MG63 (cell line): ENCODE measurements at regions not wholly inside any gene's neighbourhood (a gene's known extent, or its start where the extent isn't known, plus 50 kb on each side); places are given as distances from the start of the nearest gene placed in this dataset.
A peak's percentile ranks its signal among the peaks of the same experiment; 100 is the strongest.

Source experiments
- DNase-seq: peaks from one replicate; pipeline ENCODE4 v3.0.0-alpha.2; 2020
- H3K27me3 ChIP-seq: fragments of 250-450 bp; sonication (Bioruptor Pico); 2 replicates; pipeline ENCODE4 v1.5.1; 2020; ENCODE audit warnings: mild to moderate bottlenecking, moderate library complexity
- H3K36me3 ChIP-seq: fragments of 250-450 bp; sonication (Bioruptor Pico); 2 replicates; pipeline ENCODE4 v1.5.1; 2020; ENCODE audit warnings: mild to moderate bottlenecking, moderate library complexity
- H3K4me3 ChIP-seq: fragments of 250-450 bp; sonication (Bioruptor Pico); 2 replicates; pipeline ENCODE4 v1.5.1; 2020; ENCODE audit warnings: mild to moderate bottlenecking, moderate library complexity
- H3K9me3 ChIP-seq: fragments of 250-450 bp; sonication (Bioruptor Pico); 2 replicates; pipeline ENCODE4 v1.5.1; 2020; ENCODE audit warnings: mild to moderate bottlenecking, moderate library complexity

DNA sequence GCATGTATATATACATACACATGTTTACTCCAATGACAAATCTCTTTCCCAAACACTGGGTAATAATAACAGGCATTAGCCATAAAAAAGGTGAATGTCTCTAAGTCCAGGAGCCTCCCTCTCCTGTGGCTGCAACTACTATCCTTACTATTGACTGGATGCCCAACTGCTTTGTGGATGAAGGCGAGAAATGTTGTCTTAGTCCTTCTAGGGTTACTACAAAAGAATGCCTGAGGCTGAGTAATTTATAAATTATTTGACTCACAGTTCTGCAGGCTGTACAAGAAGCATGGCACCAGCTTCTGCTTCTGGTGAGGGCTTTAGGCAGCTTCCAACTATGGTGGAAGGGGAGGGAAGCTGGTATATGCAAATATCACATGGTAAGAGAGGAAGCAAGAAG lies 366.0 kb upstream of the DDHD1 start:
- Histone ChIP-seq H3K9me3 (0 out of 2 replicates have a peak, but pooled peaks cover 2% of the 10 kb centered on the region), H3K27me3 (no peaks in the 10 kb centered on the region), H3K36me3 (peaks cover 6% of the 10 kb centered on the region; the same call in 1 of the 2 replicates), H3K4me3 (no peak overlapping the region)
- DNase-seq, result peak; percentile 40

DNA sequence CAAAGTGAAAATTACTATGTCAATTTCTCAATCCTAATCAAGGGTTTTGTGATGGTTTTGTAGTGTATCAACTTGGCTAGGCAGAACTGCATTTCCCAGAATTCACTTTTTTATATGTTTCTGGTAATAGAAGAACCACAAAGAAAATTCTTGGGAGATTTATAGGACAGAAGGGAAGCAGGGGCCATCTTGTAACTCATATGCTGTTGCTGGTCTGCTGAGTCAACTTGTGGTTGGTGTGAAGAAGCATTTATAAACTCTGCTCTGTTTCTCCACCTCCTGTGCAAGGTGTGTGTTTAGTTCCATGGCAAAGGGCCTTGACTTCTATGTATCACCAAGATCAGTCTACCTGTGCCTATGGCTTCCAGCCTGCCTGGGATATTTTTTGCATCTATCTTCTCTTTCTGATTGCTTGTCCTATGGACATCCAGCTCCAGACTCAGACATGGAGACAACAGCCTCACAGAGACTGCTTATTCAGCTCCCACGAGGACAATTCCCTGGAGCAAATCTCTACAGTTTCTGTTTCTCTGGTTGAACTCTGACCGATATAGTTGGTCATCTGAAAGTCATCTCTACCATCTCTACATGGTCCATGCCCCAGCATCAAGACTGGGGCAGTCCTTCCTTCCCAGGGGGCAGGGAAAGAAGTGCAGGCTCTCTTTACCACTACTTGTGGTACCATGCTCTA lies 364.3 kb upstream of the DDHD1 start:
- Histone ChIP-seq H3K27me3 (no peaks in the 10 kb centered on the region), H3K9me3 (0 out of 2 replicates have a peak, but pooled peaks cover 2% of the 10 kb centered on the region), H3K36me3 (peaks cover 4% of the 10 kb centered on the region; the same call in 1 of the 2 replicates), H3K4me3 (no peak overlapping the region)
- DNase-seq, result no peak

DNA sequence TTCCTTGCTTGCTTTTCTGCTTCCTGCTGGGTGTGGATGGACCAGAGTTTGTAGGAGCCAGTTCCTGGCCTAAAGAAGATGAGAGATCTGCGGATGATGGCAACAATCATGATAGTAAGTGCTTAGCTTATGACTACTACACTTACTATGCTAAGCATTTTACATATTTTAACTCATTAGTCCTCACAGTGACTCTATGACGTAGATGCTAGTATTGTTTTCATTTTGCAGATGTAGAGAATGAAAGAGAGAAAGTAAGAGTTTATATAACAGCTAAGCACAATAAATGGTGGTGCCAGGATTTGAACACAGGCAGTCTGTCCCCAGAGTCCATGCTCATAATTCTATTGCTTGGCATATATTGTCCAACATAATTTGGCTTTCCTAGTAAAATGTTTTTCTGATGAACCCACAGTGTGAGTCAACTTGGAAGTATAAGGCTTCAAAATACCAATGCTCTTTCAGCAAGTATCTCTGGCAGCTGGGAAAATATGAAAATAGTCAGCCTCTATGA lies 363.2 kb upstream of the DDHD1 start:
- H3K9me3 ChIP-seq, result 0 out of 2 replicates have a peak, but pooled peaks cover 2% of the 10 kb centered on the region
- peak; percentile 65 for DNase-seq
- H3K4me3 ChIP-seq, result no peak overlapping the region
- H3K36me3 ChIP-seq, result no peaks in the 10 kb centered on the region
- no peaks in the 10 kb centered on the region for H3K27me3 ChIP-seq

DNA sequence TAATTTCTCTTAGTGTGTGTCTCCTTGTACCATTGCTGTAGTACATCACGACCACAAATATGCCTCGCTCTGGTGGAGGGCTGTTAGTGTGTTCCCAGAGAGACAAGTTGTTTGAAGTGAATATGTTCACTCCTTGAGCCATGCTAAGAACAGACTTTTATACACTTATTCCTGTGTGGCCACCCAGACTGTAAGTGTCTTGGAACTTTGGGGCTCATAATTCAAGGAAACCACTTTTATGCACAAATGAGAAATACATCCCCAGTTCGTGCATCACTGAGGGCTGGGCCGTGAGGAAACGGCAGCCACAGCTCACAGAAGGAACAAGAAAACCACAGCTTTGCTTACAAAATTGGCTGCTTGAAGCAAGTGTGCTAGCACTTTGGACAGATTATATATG lies 362.2 kb upstream of the DDHD1 start:
- Histone ChIP-seq H3K36me3 (no peaks in the 10 kb centered on the region), H3K4me3 (no peak overlapping the region), H3K9me3 (0 out of 2 replicates have a peak, but pooled peaks cover 2% of the 10 kb centered on the region), H3K27me3 (no peaks in the 10 kb centered on the region)
- DNase-seq, result no peak

DNA sequence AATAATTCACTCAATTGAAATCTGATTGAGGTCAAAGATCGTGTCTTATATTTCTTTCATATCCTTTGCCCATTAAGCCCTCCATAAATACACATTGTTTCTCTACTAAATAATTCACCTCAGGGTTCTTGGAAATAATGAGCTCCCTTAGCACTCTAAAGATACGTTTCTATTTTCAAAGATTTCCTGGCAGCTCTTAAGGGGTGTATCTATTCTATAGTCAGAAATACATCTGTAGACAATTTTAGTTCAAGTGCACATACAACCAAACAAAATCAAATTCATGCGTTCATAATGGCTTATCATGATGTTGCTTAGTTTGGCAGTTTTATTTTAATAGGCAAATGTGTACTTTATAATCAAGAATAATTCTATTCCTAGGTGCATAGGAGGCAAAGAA lies 361.1 kb upstream of the DDHD1 start:
- H3K27me3 ChIP-seq, result no peaks in the 10 kb centered on the region
- H3K4me3 ChIP-seq, result no peak overlapping the region
- H3K9me3 ChIP-seq, result 0 out of 2 replicates have a peak, but pooled peaks cover 2% of the 10 kb centered on the region
- no peaks in the 10 kb centered on the region for H3K36me3 ChIP-seq
- no peak for DNase-seq

DNA sequence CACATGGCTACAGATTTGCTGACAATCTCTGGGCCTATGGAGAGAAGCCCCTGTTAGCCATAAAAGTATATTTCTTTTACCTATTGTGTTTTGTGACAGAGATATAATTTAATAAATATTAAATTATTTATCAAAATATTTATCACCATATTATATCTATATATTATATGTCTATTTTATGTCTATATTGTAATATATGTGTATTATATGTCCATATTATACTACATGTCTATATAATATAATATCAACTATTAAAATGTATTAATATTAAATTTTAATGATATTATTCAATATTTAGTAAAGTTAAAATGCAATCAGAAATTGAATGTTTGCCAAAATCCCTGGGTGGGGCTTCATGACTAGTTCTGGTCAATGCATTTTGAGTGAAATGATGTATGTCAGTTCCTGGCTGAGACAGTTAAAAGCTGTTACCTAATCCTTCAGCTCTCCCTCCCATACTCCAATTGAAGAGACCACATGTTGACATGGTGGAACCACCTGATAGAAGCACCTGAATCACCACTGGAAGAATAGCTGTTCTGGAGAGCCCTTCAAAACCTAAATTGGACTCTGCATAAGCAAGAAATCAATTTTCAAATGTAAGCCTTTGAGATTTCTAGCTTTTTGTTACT lies 357.3 kb upstream of the DDHD1 start:
- Histone ChIP-seq H3K4me3 (no peak overlapping the region), H3K36me3 (no peaks in the 10 kb centered on the region), H3K9me3 (no peaks in the 10 kb centered on the region), H3K27me3 (no peaks in the 10 kb centered on the region)
- no peak for DNase-seq

DNA sequence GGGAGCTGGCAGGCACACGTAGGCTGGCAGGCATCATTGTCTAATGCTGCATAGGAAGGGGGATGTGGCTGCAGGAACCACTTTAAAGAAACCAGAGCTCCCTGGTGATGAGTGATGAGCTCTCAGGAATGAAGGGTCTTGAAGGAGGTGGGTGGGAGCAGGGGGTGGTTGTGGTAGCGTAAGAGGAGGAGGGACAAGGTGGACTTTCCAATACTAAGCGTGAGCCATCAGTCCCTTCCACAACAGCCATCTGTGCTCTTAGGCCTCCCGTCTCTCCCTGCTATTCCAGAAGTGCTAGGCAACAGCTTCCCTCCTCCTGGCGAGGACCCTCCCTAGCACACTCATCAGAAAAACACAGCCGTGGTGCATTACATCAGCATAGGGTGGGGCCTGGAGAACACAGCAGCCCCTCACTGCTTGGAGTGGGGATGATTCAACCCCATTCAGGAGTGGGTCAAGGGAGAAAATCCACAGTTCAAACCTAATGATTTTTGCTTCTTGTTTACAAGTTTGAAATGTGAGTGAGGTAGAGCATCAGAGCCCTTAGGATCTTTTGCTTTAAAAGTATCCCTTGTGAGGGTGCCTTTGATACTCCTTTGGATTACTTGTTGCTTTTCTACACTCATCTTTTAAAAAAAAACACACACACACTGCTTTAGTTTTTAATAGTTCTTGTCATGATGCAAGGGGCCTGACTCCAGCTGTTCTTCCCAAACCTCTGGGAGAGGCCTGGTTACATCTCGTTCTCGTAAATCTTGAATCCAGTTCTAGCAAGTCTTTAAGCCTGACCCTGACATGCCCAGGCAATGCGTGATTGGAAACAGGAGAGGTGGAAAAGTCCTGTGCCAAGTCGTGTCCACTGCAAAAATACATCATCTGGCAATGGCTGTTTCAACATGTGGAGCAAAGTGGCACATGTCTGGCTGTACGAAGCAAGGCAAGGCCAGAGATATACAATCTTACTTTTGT lies 356.4 kb upstream of the DDHD1 start:
- Histone ChIP-seq H3K36me3 (no peaks in the 10 kb centered on the region), H3K4me3 (no peak overlapping the region), H3K9me3 (no peaks in the 10 kb centered on the region), H3K27me3 (no peaks in the 10 kb centered on the region)
- DNase-seq, result peak; percentile 76

DNA sequence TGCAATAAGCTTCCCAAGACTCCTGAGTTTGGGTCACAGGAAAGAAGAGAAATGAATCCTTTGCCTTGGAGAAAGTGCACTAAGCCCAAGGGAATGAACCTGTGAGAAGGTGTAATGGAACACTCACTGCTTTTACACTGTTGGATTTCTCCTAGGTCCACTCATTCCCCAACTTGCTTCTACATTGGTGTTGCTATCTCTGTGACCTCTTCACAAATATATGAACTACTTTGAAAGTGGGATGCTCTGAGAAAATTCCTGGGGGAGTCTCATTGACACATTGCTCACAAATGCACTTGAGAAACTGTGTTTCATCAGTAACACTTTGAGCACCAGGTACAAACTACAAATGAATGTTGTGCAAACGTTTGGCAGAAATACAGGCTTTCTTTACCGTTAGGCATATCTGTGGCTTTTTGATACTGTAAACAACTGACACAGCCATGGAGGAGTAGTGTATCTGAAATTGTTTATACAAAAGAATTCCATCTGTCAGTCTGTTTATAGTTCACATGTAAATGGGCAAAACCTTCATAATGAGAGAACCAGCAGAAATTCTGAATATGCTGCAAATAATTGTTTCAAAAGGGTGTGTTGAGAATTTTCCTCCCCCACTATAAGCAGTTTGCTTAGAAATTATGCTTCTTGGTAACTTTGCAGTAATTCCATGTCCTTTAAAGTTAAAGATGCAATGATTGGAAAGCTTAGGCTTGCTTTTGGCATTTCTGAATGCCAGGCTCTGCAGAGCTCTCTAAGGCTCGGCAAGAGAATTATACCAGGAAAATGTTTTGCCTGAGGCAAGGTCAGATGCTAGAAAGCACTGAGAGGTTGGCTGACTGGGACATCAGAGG lies 348.5 kb upstream of the DDHD1 start:
- no peak overlapping the region for H3K4me3 ChIP-seq
- H3K36me3 ChIP-seq, result no peaks in the 10 kb centered on the region
- H3K27me3 ChIP-seq, result no peaks in the 10 kb centered on the region
- H3K9me3 ChIP-seq, result peaks cover 11% of the 10 kb centered on the region
- peak; percentile 42 for DNase-seq

DNA sequence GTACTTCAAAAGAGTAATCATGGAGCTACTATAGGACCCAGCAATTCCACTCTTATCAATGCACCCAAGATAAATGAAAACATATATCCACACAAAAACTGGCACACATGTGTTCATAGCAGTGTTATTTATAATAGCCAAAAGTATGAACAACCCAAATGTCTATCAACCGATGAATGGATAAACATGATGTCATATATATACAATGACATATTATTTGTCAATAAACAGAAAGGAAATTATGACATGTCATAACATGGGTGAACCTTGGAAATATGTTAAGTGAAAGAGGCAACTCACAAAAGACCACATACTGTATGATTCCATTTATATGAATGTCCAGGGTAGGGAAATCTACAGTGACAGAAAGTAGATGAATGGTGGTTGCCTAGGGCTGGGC lies 347.1 kb upstream of the DDHD1 start:
- H3K27me3 ChIP-seq, result no peaks in the 10 kb centered on the region
- no peaks in the 10 kb centered on the region for H3K36me3 ChIP-seq
- H3K4me3 ChIP-seq, result no peak overlapping the region
- DNase-seq, result no peak
- H3K9me3 ChIP-seq, result peaks cover 11% of the 10 kb centered on the region

DNA sequence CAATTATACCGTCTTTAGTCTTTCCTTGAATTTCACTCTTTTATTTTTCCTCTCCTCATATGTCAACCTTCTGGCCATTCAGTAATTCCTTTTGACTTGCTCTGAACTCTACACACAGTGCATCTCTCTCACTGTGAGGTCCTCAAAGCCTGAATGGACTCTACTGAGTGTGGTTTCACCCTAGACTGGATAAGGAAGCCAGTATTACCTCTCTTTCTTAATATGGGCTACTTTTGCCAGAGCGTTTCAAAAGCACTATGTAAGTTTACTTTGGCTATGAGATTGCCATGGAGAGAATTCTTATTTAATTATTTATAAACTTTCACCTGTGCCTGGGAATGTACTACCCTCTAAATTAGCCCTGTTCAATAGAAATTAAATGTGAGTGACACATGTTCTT lies 343.5 kb upstream of the DDHD1 start:
- no peaks in the 10 kb centered on the region for H3K9me3 ChIP-seq
- H3K36me3 ChIP-seq, result no peaks in the 10 kb centered on the region
- no peak overlapping the region for H3K4me3 ChIP-seq
- no peaks in the 10 kb centered on the region for H3K27me3 ChIP-seq
- DNase-seq, result no peak

DNA sequence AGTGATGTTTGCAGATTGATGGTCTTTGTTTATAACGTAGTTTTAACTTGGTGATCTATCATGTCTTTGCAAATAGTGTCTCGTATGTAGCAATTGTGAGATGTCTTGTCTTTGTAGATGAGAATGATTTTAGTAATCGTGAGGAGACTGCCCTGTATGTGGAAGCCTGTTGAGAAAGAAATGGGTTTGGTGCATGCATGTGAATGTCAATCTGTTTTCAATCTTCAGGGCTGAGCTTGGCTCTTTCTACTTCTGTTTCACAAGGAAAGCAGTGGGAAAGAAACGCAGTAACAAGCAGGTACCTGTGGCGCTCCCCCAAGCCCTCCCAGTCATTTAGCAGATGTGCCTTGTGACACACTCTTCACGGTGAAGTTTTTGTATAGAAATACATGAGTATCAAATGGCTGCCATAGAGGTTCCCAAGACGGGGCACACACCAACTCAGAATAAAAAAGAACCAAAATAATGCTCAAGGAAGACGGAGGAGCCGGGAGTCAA lies 342.8 kb upstream of the DDHD1 start:
- no peaks in the 10 kb centered on the region for H3K36me3 ChIP-seq
- H3K4me3 ChIP-seq, result no peak overlapping the region
- no peaks in the 10 kb centered on the region for H3K9me3 ChIP-seq
- no peaks in the 10 kb centered on the region for H3K27me3 ChIP-seq
- DNase-seq, result no peak

DNA sequence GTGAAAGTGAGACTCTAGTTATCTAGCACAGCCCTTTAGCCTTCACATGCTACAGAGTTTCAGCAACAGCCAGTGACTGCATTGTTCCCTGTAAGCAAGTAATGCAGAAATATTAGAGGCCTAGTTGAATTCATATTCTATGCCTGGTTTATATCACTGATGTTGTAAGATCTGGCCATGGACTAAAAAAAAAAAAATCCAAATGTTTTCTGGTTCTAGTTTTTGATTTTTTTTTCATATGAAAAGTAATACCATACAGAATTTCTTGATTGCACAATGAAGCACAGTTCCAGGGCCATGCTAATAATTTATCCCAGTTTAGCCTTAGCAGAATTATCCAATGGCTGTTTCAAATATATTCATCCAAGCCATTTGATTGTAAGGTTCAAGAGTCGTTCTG lies 341.5 kb upstream of the DDHD1 start:
- Histone ChIP-seq H3K4me3 (no peak overlapping the region), H3K9me3 (no peaks in the 10 kb centered on the region), H3K36me3 (no peaks in the 10 kb centered on the region), H3K27me3 (no peaks in the 10 kb centered on the region)
- no peak for DNase-seq

DNA sequence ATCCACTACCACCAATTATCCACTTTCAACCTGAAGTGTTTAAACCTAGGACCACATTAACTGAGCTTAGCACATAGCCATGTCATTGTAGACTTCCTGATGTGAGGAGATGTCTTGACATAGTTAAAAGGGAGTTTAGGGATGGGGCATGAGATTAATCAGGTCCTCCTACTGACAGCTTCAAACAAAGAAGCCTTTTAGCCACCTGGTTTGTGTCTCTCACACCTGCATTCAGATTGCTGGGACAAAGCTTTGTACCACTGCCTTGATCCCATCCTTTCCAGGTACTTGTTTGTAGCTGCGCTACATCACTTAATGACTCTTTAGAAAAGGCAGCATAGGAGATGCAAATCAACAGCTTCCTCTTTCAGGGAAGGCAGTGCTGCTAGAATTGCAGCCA lies 340.7 kb upstream of the DDHD1 start:
- H3K9me3 ChIP-seq, result no peaks in the 10 kb centered on the region
- H3K4me3 ChIP-seq, result no peak overlapping the region
- no peaks in the 10 kb centered on the region for H3K27me3 ChIP-seq
- no peaks in the 10 kb centered on the region for H3K36me3 ChIP-seq
- no peak for DNase-seq

DNA sequence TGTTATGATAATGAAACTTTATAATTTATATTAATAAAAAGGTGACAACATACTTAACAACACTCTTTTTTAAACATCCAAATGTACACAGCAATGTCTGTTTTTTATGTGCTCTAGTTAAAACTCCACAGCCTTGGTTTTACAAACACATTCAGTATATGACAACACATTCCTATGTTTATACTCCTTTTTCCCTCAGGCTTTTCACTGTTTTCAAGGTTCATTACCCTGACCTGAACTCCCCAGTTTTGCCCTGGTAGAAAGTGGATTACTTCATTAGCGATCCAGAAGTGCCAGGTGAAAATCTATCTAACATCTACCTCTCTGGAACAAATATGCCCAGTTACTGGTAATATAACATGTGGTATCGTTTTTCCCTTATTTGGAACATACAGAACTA lies 340.2 kb upstream of the DDHD1 start:
- H3K27me3 ChIP-seq, result no peaks in the 10 kb centered on the region
- H3K36me3 ChIP-seq, result no peaks in the 10 kb centered on the region
- H3K4me3 ChIP-seq, result no peak overlapping the region
- DNase-seq, result no peak
- no peaks in the 10 kb centered on the region for H3K9me3 ChIP-seq

DNA sequence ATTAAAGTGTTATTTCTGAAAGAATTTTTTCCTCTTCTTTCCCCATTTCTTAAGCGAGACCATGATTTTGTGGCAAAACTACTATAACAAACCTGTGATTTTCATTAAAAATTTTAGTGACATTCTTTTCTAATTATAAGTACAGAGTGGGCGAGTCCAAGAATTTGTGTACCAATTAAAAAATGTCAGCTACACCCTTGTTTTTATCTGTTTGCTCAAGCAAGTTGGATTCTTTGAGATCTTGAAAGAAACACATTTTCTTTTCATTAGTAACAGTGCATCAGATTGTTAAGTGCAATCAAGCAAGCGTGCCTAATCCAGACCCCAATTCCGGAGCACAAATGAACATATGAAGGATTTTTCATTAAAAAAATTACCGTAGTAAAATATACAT lies 338.8 kb upstream of the DDHD1 start:
- H3K9me3 ChIP-seq, result no peaks in the 10 kb centered on the region
- no peaks in the 10 kb centered on the region for H3K36me3 ChIP-seq
- H3K4me3 ChIP-seq, result no peak overlapping the region
- no peaks in the 10 kb centered on the region for H3K27me3 ChIP-seq
- DNase-seq, result no peak

DNA sequence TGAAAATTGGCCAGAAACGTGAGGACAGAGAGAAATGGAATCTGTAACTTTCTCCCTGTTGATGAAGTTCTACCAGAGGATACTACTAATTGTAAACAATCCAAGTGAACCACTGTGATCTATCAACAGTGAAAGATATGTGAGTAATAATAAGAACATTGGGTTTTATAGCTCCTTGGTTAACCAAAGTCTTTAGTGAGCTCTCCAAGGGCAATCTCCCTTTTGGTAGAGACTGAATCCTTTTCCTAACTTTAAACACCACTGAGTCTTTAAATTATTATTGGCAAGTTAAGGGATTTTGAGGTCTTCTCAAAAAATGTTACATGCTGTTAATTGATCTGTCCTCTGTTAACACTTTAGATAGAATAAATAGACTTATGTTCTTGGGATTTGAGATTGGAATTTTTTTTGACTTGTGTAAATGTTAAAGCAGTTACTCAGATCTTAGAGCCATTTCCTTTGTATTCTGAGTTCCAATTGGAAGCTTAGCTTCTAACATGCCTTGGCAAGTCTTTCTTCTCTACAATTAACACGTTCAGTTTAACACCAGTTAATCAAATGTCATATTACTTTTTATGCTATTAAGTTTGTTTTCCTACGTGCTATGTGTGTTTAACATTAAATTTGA lies 338.2 kb upstream of the DDHD1 start:
- Histone ChIP-seq H3K36me3 (no peaks in the 10 kb centered on the region), H3K27me3 (no peaks in the 10 kb centered on the region), H3K9me3 (no peaks in the 10 kb centered on the region), H3K4me3 (no peak overlapping the region)
- DNase-seq, result no peak
